HepG2 (cell line): ENCODE measurements at regions not wholly inside any gene's neighbourhood (a gene's known extent, or its start where the extent isn't known, plus 50 kb on each side); places are given as distances from the start of the nearest gene placed in this dataset.

Experiments
- DMAP1 ChIP-seq: IDR thresholded peaks from 2 replicates; pipeline ENCODE4 v1.6.1; 2016
- JDP2 ChIP-seq: sonication (generic); formaldehyde crosslinking; IDR thresholded peaks from 2 replicates; pipeline ENCODE4 v1.8.1; 2022; ENCODE audit warnings: missing genetic modification reagents, borderline replicate concordance
- KLF15 ChIP-seq: sonication (generic); formaldehyde crosslinking; IDR thresholded peaks from 2 replicates; pipeline ENCODE4 v1.8.1; 2023; ENCODE audit warnings: borderline replicate concordance, mild to moderate bottlenecking, inconsistent platforms, missing genetic modification reagents, mixed read lengths
- NR2F6 ChIP-seq, 2 experiments: IDR thresholded peaks; 2 replicates each; pipeline ENCODE4 v1.6.1; 2016; ENCODE audit warnings: antibody characterized with exemption in 1 of 2, mild to moderate bottlenecking in 1 of 2
- XRCC5 ChIP-seq: fragments of 200-400 bp; formaldehyde crosslinking; optimal IDR thresholded peaks from 2 replicates; pipeline ENCODE3; 2017; ENCODE audit warnings: mild to moderate bottlenecking, low read length
- ZMYM2 ChIP-seq: sonication (generic); formaldehyde crosslinking; IDR thresholded peaks from 2 replicates; pipeline ENCODE4 v1.8.0; 2022; ENCODE audit warnings: mild to moderate bottlenecking, missing genetic modification reagents
- ZNF317 ChIP-seq: sonication (generic); formaldehyde crosslinking; IDR thresholded peaks from 2 replicates; pipeline ENCODE4 v1.5.0; 2020; ENCODE audit warnings: mild to moderate bottlenecking, missing genetic modification reagents
- ZNF333 ChIP-seq: sonication (generic); formaldehyde crosslinking; IDR thresholded peaks from 2 replicates; pipeline ENCODE4 v1.4.0; 2020; ENCODE audit warnings: mild to moderate bottlenecking, missing genetic modification reagents, borderline replicate concordance
- ZNF468 ChIP-seq: sonication (generic); formaldehyde crosslinking; IDR thresholded peaks from 2 replicates; pipeline ENCODE4 v1.8.0; 2022; ENCODE audit warnings: mild to moderate bottlenecking, moderate library complexity, missing genetic modification reagents
- ZNF749 ChIP-seq: sonication (generic); formaldehyde crosslinking; IDR thresholded peaks from 2 replicates; pipeline ENCODE4 v1.8.0; 2022; ENCODE audit warnings: mild to moderate bottlenecking, missing genetic modification reagents, moderate library complexity, borderline replicate concordance
- ZNF841 ChIP-seq: sonication (generic); formaldehyde crosslinking; IDR thresholded peaks from 2 replicates; pipeline ENCODE4 v1.8.1; 2023; ENCODE audit warnings: missing genetic modification reagents, borderline replicate concordance
- TF ChIP-seq, protein P1 (sequence below): fragments of 450-650 bp; IDR thresholded peaks from 2 replicates; pipeline ENCODE4 v1.6.1; 2017; ENCODE audit warnings: mild to moderate bottlenecking

DNA sequence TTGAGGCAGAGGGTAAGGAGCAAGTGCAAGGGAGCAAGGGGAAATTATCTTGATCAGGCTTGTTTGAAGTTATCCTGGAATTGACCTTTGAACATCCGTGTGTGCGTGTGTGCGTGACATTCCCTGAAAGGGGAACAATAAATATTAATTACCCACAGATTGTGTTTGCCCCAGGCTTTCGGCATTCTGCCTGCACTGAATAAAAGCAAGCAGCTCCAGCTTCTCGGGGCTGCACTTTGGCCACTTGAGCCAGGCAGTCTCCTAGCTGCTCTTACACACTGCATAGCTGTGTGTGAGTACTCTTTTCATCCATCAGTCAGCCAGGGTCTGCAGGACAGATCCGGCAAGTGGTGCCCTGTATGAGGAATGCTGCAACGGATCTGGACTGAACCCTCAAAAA, 107.7 kb upstream of the BTN3A2 start (continued):
- TF ChIP-seq JDP2, result no peak
- TF ChIP-seq, protein P1, sequence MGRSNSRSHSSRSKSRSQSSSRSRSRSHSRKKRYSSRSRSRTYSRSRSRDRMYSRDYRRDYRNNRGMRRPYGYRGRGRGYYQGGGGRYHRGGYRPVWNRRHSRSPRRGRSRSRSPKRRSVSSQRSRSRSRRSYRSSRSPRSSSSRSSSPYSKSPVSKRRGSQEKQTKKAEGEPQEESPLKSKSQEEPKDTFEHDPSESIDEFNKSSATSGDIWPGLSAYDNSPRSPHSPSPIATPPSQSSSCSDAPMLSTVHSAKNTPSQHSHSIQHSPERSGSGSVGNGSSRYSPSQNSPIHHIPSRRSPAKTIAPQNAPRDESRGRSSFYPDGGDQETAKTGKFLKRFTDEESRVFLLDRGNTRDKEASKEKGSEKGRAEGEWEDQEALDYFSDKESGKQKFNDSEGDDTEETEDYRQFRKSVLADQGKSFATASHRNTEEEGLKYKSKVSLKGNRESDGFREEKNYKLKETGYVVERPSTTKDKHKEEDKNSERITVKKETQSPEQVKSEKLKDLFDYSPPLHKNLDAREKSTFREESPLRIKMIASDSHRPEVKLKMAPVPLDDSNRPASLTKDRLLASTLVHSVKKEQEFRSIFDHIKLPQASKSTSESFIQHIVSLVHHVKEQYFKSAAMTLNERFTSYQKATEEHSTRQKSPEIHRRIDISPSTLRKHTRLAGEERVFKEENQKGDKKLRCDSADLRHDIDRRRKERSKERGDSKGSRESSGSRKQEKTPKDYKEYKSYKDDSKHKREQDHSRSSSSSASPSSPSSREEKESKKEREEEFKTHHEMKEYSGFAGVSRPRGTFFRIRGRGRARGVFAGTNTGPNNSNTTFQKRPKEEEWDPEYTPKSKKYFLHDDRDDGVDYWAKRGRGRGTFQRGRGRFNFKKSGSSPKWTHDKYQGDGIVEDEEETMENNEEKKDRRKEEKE, result no peak
- 0 out of 2 replicates have a peak, but pooled peaks have one; percentile 37 for TF ChIP-seq ZNF317 (CRISPR knock-in tag)
- no peak for TF ChIP-seq KLF15 (CRISPR knock-in tag)
- peak; percentile 33 for TF ChIP-seq XRCC5
- TF ChIP-seq NR2F6 (IDR thresholded peaks at IDR 0.05), result no peak
- no peak for TF ChIP-seq NR2F6 (CRISPR knock-in tag; IDR thresholded peaks at IDR 0.05)
- no peak for TF ChIP-seq ZNF468 (CRISPR knock-in tag)
- TF ChIP-seq ZMYM2, result no peak
- no peak for TF ChIP-seq DMAP1 (CRISPR knock-in tag)
- no peak for TF ChIP-seq ZNF749 (CRISPR knock-in tag)
- no peak for TF ChIP-seq ZNF333 (CRISPR knock-in tag)
- TF ChIP-seq ZNF841 (CRISPR knock-in tag), result 0 out of 2 replicates have a peak, but pooled peaks have one; percentile 6
